ENCODE measurements at regions not wholly inside any gene's neighbourhood (a gene's known extent, or its start where the extent isn't known, plus 50 kb on each side); places are given as distances from the start of the nearest gene placed in this dataset.
"Not testable (repeated sequence)": the region's sequence is repeated elsewhere in the genome, so short reads cannot be mapped to it uniquely, and the experiment has no call there.

DNA sequence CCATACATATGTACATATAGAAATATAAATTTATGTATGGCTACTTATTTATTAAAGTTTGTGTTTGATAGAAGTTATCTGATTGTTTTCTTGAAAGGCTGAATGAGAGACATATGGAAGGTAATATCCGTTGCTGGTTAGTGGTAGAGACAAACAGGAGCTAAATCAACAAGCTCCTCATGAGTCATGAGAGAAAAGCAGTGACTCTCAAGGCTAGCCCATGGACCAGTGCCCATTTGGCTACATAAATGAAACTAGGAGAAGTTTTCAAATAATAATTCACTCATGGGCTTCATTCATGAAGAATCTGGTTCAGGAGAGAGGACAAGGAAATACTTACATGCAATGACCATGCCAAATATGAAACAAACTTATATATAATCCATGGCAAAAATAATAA, 504.5 kb upstream of the ITGA1 start:
- no peak for DNase-seq (ENCODE audit: extremely low spot score)
- ChIA-PET CTCF (interaction anchor here (1.0 kb wide), 1 partner anchor 8 kb away, joined by 4 read pairs; no protein-coding TSS in a partner anchor), POLR2A (no interaction called here)
- TF ChIP-seq, protein P1, sequence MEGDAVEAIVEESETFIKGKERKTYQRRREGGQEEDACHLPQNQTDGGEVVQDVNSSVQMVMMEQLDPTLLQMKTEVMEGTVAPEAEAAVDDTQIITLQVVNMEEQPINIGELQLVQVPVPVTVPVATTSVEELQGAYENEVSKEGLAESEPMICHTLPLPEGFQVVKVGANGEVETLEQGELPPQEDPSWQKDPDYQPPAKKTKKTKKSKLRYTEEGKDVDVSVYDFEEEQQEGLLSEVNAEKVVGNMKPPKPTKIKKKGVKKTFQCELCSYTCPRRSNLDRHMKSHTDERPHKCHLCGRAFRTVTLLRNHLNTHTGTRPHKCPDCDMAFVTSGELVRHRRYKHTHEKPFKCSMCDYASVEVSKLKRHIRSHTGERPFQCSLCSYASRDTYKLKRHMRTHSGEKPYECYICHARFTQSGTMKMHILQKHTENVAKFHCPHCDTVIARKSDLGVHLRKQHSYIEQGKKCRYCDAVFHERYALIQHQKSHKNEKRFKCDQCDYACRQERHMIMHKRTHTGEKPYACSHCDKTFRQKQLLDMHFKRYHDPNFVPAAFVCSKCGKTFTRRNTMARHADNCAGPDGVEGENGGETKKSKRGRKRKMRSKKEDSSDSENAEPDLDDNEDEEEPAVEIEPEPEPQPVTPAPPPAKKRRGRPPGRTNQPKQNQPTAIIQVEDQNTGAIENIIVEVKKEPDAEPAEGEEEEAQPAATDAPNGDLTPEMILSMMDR (IDR thresholded peaks at IDR 0.05; ENCODE audit: control extremely low read depth, extremely low read depth, low read depth, missing control alignments) = no peak

DNA sequence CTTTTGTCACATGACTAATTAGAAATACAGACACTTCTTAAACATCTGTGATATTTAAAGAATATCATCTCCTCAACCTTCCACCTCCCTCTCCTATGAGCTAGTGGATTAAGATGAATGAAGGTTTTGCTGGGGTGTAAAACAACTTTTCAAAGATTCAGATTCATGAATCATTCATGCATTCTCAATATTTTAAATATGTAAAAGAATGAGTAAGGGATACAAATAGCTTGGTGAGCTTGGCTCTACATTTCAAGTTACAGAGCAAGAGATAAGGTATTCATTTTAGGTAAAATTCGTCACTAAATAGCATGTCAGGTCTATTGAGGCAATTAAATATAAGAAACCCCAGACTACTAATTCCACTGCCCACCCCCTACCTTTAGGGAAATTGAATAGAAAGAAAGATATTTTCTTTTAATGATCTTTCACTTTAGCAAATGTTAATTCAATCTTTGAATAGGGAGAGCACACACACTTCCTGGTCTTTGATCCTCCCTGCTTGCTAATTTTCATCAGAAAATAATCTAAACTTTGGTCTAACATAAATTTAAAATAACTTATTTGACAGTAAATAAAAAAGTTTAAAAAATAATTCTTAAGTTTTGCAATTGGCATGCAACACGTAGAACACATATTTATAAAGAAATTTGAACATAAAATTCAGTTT, 486.9 kb upstream of the ITGA1 start:
- TF ChIP-seq, protein P1 (IDR thresholded peaks at IDR 0.05; ENCODE audit: control extremely low read depth, extremely low read depth, low read depth, missing control alignments) = no peak
- CTCF ChIA-PET = no interaction called here
- POLR2A ChIA-PET = no interaction called here
- no peak for DNase-seq (ENCODE audit: extremely low spot score)

DNA sequence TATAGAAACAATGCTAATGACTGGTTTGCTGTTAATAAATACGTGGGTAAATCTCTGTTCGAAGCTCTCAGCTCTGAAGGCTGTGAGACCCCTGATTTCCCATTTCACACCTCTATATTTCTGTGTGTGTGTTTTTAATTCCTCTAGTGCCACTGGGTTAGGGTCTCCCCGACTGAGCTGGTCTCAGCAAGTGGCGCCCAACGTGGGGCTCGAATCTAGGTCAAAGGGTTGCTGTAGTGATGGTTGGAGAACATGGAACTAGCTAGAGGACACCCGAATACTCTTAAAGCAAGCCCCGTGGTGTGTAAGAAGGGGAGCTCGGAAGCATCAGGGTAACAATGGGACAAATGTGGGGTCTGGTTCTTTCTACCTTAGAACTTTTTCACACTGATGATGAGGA, 482.9 kb upstream of the ITGA1 start:
- DNase-seq (ENCODE audit: extremely low spot score); POLR2A ChIA-PET: not testable (repeated sequence)
- CTCF ChIA-PET = interaction anchor here (1.3 to 1.6 kb wide), 2 partner anchors 15 to 28 kb away, joined by 3 read pairs; no protein-coding TSS in a partner anchor

DNA sequence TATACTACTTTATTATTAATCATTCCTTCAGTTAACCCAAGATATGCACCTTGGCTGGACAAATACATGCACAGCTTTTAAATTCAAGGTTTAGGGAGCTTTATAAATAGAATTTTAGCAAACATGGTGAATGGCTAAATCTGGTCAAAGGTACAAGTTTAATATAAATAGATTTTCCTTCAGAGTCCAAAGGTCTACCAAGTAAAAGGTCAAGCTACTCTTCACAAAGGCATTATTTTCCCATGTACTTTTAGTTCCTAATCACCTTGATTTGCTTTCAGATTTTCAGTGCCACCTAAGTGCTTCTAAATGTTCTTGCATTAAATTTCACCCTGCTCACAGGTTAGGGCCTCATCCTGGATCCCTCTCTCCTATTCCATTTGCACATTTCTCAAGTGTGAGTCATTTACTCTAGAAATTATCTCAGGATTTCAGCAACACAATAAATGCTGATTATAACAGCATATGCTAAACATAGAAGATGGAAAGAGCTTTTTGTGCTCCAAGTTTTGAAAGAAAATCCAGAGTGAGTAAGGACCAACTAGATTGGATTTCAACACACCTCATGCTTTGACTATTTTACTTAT, 459.4 kb upstream of the ITGA1 start:
- ChIA-PET CTCF (no interaction called here), POLR2A (no interaction called here)
- no peak for DNase-seq (ENCODE audit: extremely low spot score)
- TF ChIP-seq, protein P1 (IDR thresholded peaks at IDR 0.05; ENCODE audit: control extremely low read depth, extremely low read depth, low read depth, missing control alignments) = no peak

DNA sequence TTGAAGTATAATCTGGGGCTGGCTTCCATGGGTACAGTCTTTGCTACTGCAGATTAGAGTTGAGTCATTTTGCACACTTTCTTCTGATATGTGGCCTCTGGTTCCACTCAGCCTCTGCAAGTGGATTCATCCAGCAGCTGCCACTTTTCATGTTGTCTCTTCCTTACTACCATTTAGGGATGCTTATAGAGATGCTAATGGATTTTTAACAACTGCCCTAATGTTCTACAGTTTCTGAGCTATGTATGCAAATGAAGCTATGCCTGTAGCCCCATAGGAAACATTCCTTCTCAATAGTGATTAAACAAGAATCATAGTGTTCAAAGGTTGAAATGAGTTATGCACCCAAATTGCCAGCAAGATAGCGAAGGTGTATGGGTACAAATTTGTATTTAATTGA, 456.0 kb upstream of the ITGA1 start:
- TF ChIP-seq, protein P1 (IDR thresholded peaks at IDR 0.05; ENCODE audit: control extremely low read depth, extremely low read depth, low read depth, missing control alignments) = no peak
- no peak for DNase-seq (ENCODE audit: extremely low spot score)
- POLR2A ChIA-PET = no interaction called here
- CTCF ChIA-PET = no interaction called here

DNA sequence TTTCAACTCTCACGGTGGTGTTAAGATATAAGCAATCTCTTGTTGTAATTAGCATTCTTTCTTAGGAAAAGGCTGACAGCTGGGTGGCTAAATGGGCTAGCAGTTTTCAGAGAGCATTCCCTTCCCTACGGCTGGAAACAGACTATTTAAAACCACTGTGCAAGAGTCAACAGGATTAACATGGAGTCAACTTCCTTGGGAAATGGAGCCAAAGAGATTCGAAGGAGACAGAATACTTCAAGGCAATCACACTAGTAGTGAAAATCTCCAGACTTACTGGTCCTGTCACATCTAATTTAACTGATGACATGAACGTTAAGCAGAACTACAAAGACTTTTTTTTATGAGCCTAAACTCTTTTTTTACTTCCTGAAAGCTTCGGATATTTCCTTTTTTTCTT, 453.3 kb upstream of the ITGA1 start:
- ChIA-PET POLR2A (no interaction called here), CTCF (no interaction called here)
- DNase-seq (ENCODE audit: extremely low spot score) = no peak
- TF ChIP-seq, protein P1 (IDR thresholded peaks at IDR 0.05; ENCODE audit: control extremely low read depth, extremely low read depth, low read depth, missing control alignments) = no peak

DNA sequence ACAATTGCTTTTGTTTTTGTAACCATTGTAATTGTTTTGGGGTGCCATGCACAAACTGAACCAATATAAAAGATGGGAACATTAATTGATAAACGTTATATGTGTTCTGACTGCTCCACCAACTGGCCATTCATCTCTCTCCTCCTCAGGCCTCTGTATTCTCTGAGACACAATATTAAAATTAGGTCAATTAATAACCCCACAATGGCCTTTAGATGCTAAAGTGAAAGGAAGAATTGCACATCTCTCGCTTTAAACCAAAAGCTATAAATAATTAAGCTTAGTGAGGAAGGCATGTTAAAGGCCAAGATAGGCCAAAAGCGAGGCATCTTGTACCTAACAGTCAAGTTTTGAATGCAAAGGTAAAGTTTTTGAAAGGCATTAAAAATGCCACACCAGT, 448.4 kb upstream of the ITGA1 start:
- ChIA-PET CTCF (interaction anchor here (1.3 to 2.1 kb wide), 2 partner anchors 9 to 22 kb away, joined by 3 to 9 read pairs; no protein-coding TSS in a partner anchor), POLR2A (no interaction called here)
- no peak for DNase-seq (ENCODE audit: extremely low spot score)
- TF ChIP-seq, protein P1 (IDR thresholded peaks at IDR 0.05; ENCODE audit: control extremely low read depth, extremely low read depth, low read depth, missing control alignments) = no peak

All from GM10248 (cell line).